ENCODE measurements at regions not wholly inside any gene's neighbourhood (a gene's known extent, or its start where the extent isn't known, plus 50 kb on each side); places are given as distances from the start of the nearest gene placed in this dataset.

DNA sequence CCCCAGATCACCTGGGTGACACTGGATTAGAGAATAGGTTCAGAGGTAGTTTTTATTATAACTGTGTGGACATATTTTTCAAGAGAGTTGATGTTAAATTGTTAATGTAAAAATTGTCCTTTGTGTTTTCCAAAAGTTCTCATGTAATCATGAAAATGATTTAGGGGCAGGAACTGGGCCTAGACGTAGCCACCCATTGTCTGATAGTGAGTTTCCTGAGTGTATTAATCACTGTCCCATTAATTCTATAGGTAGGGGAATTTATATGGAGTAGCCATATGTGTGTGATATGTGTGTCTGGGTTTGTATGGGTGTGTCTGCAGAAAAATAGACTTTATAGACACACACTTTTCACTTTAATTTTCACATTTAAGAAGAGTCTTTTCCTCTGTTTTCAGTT lies 144.6 kb upstream of the RAI14 start:
- DNase-seq, result no peak

DNA sequence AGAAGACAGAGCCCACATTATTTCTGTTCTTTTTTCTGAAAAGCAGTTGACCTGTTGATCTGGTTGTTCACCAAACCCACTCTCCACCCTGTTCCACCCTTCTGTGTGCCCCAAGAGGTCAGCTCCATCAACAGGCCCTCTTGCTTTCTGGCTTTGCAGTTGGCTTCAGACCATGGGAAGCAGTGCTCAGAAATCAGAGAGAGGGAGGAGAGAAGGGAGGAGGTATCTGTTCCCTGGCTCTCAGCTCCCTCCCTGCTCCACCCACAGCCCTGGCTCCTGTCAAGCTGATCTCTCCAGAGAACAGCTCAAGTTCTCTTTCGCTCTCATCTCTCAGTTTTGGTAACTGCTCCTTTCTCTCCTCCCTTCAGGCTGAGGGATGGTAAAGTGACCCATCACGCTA lies 144.2 kb upstream of the RAI14 start:
- DNase-seq, result no peak

DNA sequence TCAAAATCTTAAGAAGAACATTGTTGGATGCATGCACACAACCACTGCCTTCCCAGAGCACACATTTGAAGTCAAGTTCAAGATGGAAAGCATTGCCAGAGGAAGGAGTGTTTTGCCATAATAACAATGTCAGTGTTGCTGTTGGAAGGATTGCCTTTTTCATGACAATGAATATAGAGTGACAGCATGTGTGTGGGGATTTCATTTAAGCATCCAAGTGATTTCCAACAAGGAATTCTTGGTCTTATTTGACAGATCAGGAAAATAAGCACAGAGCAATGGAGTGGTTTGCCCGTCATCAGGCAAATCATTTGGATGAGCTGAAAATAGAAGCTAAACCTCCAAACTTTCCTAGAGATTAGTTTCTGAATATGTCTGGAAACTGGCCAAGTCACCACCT lies 140.0 kb upstream of the RAI14 start:
- DNase-seq, result no peak

DNA sequence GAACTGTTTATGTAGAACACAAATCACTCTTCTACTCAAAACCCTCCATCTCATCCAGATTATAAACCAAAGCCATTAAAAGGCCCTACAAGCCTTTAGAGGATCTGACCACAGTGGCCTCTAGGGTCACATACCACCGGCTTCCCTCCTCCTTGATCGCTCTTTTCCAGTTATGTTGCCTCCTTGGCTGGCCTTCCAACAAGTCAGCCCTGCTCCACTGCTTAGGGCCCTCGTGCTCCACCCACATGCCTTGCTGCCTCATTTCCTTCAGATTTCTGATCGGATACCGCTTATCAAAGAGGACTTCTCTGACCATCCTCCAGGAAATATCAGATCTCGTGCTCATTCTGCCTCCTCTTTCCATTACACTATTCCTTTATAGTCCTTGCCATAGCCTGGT lies 139.4 kb upstream of the RAI14 start:
- DNase-seq, result no peak

DNA sequence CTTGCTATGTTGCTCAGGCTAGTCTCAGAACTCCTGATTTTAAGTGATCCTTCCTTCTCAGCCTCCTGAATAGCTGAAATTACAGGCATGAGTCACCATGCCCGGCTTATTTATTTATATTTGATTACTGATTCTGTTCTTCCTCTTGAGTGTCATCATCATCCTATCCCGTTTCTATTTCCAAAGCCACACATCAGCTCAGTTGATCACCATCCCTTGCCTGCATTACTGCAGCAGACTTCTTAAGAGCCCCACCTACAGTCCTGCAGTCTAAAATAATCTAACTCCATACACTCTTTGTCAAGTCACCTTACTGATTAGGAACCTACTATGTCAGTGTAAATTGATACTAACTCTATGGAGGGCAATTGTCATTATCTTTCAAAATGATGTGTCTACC lies 138.9 kb upstream of the RAI14 start:
- DNase-seq, result no peak

DNA sequence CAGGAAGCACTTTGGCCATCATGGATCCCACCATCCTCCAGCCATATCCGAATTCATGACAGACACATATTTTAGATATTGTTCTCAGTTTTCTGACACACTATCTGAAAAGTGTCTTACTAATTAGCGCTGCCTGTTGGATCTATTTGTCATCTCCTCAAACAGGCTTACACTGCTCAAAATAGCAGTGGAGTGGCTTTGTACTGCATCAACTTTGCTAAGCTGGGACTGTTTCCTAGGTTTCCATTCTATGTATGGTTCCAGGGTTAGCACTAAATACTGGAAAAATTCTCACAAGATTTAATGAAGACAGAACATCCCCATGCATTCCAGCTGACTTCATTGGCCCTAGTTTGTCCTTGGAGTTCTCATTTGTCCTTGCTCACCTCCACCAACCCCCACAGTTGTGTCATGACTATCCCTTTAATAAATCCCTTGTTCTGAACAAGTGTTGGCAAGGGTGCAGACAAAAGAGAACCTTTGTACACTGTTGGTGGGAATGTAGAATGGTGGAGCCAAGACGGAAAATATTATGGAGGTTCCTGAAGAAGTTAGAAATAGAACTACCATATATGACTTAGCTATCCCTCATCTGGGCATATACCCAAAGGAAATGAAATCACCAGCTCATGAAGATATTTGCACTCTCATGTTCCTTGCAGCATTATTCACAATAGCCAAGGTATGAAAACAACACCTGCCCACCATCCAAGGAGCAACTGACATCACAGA lies 136.5 kb upstream of the RAI14 start:
- DNase-seq, result no peak

DNA sequence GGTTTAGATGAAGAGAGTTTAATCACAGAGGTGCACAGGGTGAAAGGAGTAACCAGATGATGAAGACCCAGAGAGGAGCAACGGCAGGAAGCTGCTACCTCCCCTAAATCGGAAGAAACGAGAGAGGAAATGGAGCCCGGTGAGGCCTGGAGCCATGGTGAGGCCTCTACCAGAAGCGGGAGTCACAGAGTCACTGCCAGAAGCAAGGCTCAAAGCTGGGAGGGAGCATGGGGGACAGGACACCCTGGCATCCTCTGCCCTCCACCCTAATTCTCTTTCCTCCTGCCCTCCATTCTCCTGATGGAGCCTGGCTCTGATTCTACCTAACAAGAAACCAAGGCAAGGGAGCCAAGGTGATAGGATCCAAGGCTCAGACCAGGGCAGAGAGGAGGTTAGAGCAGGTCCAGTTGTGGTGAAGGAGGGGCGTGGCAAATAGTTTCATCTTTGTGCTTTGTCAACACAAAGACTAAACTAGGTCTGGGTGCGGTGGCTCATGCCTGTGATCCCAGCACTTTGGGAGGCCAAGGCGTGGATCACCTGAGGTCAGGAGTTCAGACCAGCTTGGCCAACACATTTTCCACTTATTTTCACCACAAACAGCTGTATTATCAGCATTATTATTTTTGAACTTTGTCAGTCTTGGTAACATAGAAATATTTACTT lies 134.4 kb upstream of the RAI14 start:
- DNase-seq, result no peak

DNA sequence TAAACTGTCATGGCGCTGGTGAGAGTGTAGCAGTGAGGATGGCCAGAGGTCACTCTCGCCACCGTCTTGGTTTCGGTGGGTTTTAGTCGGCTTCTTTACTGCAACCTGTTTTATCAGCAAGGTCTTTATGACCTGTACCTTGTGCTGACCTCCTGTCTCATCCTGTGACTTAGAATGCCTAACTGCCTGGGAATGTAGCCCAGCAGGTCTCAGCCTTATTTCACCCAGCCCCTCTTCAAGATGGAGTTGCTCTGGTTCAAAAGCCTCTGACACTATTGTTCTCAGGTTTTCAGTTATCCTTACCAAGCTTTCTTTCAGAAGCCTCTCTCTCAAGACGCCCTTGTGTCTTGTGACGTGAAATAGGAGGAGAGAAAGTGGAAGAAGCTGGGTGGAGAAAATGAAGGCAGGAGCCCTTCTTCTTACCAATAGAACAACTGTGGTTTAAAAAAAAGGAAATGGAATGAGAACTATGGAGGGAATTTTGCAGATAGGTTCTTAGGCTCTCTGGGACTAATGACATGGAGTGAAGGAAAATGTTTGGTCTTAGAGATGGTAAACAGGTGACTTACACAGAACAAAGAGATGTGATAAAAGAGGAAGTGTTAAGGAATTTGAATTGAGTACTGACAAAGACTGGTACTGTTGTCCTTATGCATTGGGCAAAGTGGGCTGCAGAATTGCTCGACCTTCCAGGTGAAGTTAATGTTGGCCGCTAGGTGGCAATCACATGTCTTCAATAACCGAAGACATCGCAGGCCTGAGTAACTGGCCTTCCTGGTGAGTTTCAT lies 133.3 kb upstream of the RAI14 start:
- peak; percentile 78 for DNase-seq

DNA sequence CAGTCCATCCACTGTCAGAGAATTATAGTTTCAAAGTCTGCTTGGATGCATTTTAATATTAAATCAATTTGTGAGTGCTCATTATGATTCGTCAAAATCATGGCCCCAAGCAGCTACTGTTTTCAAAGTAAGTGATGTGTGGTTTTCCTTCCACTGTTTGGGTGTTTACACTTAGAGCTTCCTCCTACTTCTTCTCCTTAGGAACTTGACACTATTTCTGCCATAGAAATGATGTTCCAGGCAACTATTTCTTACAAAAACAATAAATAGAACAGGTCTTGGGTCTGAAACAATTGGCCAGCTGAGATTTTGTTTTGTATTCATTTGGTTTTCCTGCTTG lies 132.8 kb upstream of the RAI14 start:
- no peak for DNase-seq

DNA sequence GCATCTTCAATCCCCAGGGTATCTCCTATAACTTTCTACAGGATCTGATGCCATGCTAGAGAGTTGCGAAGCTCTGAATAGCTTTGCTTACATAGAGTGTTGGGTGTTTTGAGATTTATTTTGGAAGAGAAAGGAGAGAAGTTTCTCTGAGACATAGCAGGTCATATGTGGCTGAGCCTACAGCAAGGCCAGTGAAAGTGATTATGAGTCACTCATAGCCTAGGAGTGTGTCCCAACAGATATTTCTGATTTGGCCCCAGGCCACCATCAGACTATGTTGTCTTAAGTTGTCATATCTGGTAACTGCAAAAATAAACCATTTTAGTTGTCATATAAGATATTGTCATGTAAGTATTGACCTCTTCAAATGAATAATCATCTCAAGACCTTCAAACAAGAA lies 132.0 kb upstream of the RAI14 start:
- DNase-seq, result no peak

DNA sequence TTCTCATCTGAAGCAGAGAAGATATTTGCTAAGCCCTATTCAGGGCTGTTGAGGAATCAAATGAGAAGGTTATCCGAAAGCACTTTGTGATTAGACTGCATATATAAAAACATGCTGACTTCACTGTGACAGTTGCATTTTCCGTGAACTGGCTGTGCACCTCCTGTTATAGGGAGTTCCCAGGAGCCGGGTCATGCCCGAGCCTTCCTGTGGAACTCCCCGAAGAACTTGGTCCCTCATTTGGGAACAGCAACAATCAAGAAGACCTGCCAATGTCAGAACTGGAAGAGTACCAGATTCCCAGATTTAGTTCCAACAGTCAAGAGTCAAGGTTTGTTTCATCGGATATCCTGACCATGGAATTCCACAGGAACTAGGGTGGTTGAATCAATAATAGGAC lies 130.4 kb upstream of the RAI14 start:
- no peak for DNase-seq

DNA sequence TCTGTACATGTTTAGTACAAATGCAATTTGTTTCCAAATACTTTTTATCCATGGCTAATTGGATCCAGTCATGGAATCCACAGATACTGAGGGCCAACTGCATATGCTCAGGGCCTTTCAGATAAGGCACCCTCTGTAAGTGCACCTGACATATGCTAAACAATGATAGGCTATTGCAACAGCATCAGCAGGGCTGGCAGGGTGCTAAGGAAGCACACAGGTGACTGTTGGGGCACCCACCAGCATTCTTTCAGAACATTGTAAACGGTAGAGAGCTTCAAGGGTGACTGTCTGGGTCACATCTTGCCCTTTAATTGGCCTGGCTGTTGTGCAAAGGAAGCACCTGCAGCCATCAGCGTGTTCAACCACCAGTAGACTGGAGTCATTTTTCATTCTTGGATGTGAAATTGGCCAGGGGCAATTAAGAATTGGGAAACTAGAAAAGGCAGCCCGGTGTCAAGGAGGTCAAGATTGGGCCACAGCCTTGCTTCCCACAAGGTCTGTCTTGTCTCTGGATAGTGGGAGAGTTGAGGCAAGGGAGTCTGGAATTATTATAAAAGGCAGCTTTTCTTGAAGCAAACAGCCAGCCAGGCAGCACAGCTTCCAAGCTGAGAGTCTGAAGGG lies 129.3 kb upstream of the RAI14 start:
- no peak for DNase-seq

DNA sequence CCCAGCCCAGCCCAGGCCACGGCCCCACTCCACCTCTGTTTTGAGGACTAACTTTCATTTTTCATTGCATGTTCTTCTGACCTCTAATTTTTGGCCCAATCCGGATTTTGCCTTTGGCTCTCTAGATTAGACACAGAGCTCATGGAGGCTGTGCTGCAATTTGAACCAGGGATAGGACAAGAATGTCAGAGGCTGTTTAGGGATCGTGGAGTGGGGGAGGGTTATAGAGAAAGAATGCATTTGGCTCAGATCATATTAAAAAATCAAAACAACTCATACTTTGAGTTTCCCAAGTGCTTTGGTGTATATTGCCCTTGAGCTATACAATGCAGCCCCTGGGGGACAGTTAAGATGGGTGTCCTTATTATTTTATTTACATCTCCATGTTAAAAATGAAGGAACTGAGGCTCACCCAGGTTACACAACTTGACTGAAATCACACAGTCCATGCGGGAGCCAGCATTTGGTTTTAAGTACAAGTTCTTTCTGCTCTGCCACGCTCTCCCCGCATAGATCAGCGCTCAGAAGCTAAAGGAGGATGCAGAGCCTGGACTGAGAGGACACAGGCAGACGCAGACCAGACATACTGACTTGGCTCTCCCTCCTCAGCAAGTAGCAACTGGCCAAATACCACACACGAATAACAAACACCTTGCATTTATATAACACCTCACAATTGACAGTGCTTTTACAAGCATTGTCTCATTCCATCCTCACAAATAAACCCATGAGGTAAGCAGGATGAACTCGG lies 126.4 kb upstream of the RAI14 start:
- no peak for DNase-seq

DNA sequence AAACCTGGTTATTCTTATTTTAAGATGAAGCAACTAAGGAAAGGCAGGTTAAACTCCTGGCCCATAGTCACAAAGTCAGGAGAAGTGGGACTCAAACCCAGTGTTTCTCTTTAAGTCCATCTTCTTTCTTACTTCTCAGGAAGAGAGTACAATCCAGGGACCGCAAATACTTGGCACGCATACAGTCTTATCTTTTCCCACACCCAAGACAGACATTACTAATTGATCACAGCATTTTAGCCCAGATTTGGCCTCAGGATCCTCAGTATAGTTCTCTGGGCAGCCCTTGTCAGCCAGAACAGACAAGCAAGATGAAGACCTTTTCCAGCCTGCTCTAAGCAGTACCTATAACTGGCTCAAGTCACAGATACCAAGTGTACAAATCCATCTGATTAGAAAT lies 125.5 kb upstream of the RAI14 start:
- DNase-seq, result no peak

DNA sequence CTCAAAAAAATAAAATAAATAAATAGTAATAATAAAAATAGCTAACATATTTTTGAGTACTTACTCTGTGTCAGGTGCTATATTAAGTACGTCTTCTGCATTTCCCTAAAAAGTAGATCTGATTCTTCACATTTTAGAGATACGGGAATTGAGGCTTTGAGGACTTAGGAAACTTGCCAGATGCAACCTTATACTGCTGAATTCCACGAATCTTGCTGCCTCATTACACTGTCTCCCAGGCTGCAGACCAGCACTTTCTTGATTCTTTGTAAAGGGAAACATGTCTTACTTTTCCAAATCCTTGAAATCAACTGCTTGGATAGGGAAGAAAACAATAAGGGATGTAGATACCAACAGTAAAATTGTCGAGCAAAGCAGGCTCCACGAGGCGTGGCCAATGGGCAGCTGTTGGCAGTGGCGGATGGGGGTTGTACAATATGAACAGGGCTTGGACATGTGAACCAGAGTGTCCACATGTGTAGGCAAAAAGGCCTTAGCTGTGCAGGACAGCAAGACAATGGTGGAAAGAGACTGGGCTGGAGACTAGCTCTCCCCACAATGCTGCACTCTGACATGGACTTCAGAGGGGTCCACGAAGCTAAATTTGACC lies 124.3 kb upstream of the RAI14 start:
- no peak for DNase-seq

DNA sequence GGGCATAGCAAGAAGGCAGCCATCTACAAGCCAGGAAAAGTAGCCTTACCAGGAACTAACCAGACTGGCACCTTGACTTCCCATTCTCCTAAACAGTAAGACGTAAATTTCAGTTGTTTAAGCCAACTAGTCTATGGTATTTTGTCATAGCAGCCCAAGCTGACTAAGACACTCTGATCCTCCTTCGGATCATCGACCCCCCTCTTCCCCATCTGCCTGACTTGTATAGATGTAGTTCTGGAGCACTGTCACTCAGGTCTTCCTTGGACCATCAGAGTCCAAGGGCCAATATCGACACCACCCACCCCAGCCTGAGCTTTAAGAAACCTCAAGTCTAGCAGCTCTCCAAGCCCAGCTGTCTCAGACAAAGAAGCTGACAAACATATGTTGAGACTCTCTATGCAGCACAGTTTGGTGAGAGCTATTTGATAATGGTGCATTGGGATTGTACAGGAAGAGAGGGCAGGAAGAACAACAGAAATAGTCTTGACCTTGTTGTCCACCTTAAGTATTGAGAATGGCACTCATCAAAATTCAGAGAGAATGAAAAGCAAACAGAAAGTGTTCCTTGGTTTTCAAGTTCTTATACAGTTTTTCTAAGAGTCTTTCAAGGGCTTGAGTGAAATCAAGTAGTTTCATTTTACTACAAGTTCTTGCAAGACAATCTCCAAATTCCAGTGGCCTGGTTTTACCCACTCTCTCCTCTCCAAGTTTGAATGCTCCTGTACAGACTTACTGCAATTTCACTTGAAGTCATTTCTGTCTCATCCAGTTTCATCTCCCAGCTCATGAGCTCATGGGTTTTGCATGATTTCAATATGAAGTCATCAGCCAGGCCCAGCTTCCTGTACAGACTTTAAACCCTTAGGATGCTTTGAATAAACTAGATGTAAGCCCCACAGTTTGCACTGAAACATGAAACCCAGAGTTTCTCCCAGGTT lies 122.3 kb upstream of the RAI14 start:
- no peak for DNase-seq

DNA sequence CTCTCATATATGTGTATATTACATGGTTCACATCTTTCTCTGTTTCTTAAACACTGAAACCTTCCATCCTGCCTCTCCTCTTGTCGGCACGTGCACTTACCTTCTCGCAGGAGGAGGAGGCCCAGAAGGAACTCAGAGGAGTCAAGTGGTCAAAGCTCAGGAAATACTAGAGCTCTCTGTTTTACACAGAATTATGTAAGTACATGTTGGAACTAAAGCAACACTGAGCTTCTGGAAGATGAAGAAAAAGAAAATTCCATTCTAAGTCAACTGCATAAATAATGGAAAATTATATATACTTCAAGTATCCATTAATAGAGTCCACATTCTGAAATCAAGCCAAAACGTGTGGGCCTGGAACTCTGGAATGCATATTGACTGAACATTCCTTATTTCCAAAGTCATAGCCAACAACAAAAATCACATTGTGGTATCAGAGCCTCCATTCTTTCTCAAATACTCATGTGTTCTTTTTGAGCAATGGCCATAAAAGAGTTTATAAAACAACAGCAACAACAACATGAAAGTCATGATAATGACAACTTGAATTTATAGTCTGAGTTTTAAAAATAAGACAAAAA lies 121.5 kb upstream of the RAI14 start:
- no peak for DNase-seq

DNA sequence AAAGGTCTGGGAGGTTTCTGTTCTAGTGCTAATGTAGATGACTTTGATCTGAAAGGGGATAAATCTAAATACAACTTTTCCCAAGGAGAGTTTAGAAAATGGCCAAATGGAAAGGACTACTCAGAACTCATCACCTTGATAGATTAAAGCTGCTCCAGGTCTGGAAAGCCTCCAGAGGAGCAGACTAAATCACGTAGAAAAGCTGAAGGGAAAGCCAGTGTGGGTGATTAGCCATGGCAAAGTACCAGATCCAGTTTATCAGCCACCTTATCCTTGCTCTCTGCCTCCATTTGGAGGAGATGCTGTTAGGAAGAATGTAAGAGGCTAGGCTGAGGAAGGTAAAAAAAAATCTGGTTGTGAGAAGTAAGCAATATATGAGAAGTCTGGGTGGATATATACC lies 120.7 kb upstream of the RAI14 start:
- no peak for DNase-seq

DNA sequence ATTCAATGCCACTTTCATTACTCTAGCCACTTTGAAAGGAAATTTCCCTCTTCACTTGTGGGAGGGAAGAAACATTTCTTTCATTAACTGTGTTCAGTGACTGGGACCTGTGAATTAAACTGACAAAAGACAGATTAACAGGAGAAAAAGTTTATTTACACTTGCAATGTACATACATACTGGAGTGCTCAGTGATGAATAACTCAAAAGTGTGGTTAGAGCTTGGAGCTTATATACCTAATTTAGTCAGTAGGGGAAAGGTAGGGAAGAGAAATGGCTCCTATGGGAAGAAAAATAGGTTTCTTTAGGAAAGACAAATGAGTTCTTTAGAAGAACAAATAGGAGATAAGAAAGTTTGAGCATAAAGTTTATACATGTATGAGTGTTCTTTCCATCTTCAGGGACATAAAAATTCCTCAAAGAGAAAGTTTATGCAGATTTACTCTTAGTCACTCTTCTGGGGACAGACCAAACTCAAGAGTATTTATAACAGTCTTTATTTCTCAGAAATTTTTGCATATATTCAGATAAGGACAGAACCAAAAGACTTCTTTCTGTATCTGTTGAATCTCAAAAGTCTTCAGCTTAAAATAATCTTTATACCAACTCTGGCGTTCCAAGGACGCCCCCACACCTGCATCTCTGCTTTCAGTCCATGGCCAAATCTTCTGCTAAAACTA lies 120.0 kb upstream of the RAI14 start:
- no peak for DNase-seq

DNA sequence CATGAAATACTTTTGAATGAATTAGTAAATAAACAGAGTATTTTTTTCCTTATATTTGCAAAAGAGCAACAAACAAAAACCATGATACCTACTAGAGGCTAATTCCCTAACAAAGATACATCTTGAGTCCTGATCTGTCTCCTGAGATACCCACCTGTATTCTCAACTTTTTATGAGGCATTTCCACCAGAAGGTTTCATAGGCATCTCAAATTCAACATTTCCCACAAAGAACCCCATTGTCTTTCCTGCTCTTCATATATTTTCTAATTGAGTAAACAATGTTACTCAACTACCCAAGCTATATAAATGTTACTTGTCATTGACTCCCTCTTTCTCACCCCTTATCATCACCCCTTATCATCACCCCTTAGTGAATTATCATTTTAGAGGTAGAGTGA lies 119.4 kb upstream of the RAI14 start:
- no peak for DNase-seq

All from NCI-H2227 treated with DMSO at 0.1 percent for 48 hours (cell line).